ENCODE measurements at regions not wholly inside any gene's neighbourhood (a gene's known extent, or its start where the extent isn't known, plus 50 kb on each side); places are given as distances from the start of the nearest gene placed in this dataset.

GRCh38 chr12:67447180-67447579, 178.0 kb downstream of the CAND1 start:
- TF ChIP-seq CTCF (conservative IDR thresholded peaks at IDR 0.05; ENCODE audit: low read depth, low read length) (no peak), EZH2 (IDR thresholded peaks at IDR 0.05; ENCODE audit: borderline replicate concordance, low read depth, low read length, poor library complexity, severe bottlenecking) (no peak)

Data from A673 (cell line).